ENCODE measurements at regions not wholly inside any gene's neighbourhood (a gene's known extent, or its start where the extent isn't known, plus 50 kb on each side); places are given as distances from the start of the nearest gene placed in this dataset.
"Not testable (repeated sequence)": the region's sequence is repeated elsewhere in the genome, so short reads cannot be mapped to it uniquely, and the experiment has no call there.

GRCh38 chr2:222351035-222351434, 52.2 kb upstream of the PAX3 start:
- DNase-seq (ENCODE audit: low spot score): no peak

- DNase-seq (ENCODE audit: low spot score): no peak
Observed at GRCh38 chr2:222352981-222353380, 54.2 kb upstream of the PAX3 start.

GRCh38 chr2:222353993-222354392, 55.2 kb upstream of the PAX3 start:
- no peak for DNase-seq (ENCODE audit: low spot score)

DNA sequence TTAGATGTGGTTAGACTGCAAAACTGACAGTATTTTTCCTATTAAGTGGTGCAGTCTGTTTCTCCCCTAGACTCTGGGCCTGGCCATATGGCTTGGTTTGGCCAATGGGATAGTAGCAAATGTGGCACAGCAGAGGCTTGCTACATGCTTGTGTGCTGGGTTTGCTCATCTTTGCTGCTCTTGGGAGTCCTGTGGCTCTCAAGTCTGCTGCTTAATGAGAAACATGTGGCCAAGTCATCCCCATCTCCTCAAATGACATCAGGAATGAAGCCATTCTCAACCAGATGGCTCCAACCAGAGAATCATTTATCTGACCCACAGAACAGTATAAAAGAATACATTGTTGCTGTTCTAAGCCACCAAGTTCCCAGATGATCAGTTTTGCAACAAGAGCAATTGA, 57.1 kb upstream of the PAX3 start:
- DNase-seq (ENCODE audit: low spot score): peak; percentile 96

DNA sequence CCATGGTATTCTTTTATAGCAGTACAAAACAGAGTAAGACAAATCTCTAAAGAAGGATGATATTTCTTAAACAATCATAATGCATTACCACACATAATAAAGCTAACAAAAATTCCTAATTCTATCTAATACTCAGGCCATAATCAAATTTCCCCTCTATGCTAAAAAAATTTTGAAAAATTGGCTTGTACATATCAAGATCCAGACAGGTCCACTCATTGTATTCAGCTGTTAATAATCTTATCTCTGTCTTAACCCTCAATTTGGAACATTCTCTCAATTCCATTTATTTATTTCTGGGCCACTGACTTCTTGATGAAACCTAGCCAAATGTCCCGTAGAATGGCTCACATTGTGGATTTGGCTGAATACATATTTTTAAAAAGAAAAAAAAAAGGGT, 59.1 kb upstream of the PAX3 start:
- DNase-seq (ENCODE audit: low spot score): no peak

DNA sequence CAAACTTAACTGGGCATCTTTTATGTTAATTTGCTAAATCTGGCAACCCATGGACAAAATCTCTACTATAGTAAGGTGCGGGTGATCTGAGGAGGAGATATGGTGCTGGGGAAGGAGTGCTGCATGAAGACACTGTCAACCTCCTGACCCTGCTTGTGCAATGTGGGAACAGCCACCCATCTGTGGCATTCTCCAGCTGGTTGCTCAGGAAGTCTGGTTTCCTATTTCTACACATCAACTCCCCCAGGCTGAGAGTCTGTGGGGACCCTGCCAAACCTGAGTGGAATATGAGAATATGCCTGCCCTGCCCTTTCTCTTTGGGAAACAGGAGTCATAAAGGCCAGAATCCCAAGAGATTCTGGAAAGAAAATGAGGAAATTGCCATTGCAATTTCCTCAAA, 60.1 kb upstream of the PAX3 start:
- DNase-seq (ENCODE audit: low spot score): no peak

GRCh38 chr2:222360146-222360545, 61.3 kb upstream of the PAX3 start:
- DNase-seq (ENCODE audit: low spot score): no peak

DNA sequence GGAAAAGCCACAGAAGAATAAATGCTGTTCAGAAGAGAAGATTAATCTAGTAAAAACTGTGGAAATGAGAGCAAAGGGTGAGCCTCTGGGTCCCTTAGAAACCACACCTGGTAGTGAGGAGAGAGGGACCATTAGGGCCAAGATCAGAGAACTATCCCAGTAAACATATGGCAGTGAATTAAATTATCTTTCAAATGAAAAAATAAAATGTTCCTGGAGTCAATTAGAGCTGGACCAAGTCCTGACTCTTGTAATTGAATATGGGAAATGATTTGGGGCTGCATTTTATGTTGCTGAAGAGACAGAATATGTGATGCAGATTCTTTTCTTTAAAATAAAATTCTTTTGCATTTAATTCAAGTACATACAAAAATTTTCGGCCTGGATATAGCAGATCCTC, 62.2 kb upstream of the PAX3 start:
- peak; percentile 80 for DNase-seq (ENCODE audit: low spot score)

GRCh38 chr2:222361787-222362186, 62.6 kb upstream of the SGPP2 start:
- no peak for DNase-seq (ENCODE audit: low spot score)

DNA sequence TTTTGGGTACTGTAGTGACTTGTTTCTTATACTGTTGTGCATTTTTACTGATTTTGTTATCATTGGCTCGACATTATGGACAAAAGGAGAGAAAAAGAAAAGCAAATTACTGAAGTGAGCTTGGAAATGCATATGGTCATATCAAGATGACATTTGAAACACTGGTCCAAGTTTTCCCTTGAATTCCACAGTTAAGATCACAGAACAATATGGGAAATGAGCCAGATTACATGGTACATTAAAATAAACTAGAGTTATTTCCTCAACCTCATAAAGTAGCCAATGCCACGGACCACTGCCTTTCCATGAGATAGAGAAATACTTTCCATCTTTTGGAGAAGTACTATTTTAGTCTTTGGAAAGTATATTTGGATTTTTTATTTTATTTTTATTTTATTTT, 62.0 kb upstream of the SGPP2 start:
- DNase-seq (ENCODE audit: low spot score): no peak

- no peak for DNase-seq (ENCODE audit: low spot score)
Observed at GRCh38 chr2:222364285-222364895, 60.0 kb upstream of the SGPP2 start.

DNA sequence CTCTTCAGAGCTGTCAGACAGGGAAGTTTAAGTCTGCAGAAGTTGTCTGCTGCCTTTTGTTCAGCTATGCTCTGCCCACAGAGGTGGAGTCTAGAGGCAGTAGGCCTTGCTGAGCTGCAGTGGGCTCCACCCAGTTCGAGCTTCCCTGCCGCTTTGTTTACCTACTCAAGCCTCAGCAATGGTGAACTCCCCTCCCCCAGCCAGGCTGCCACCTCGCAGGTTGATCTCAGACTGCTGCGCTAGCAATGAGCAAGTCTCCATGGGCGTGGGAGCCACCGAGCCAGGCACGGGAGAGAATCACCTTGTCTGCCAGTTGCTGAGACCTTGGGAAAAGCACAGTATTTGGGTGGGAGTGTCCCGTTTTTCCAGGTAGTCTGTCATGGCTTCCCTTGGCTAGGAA, 56.1 kb upstream of the SGPP2 start:
- DNase-seq (ENCODE audit: low spot score): not testable (repeated sequence)

- no peak for DNase-seq (ENCODE audit: low spot score)
Observed at GRCh38 chr2:222372993-222373392, 51.4 kb upstream of the SGPP2 start.

All from SK-N-DZ (cell line).